Caco-2 (cell line): ENCODE measurements at regions not wholly inside any gene's neighbourhood (a gene's known extent, or its start where the extent isn't known, plus 50 kb on each side); places are given as distances from the start of the nearest gene placed in this dataset.

Source experiments
- BruUV-seq: library from RNA; stranded (reverse); fragments of 400-500 nt; replicated peaks from 2 replicates; lab custom pipeline; 2021; lab: Mats Ljungman, UMichigan
- CTCF ChIA-PET: fragments of 300-600 bp; sonication (Branson Sonifier 250); formaldehyde crosslinking; loops from one replicate; lab custom pipeline; 2022; ENCODE audit warnings: antibody characterized with exemption; lab: Charles Lee
- POLR2A ChIA-PET: fragments of 300-600 bp; sonication (Branson Sonifier 250); formaldehyde crosslinking; loops from one replicate; lab custom pipeline; 2022; ENCODE audit warnings: antibody characterized with exemption; lab: Charles Lee
- DNase-seq, 2 experiments: peaks; one replicate each; pipeline versions ENCODE4 v3.0.0 to v3.0.0-alpha.2; 2020 to 2022
- H3K27me3 ChIP-seq: replicated peaks from 2 replicates; pipeline ENCODE4 v1.6.0; 2011; ENCODE audit warnings: low read length; ENCODE audit not compliant: control insufficient read depth, insufficient read depth
- H3K36me3 ChIP-seq: 2 replicates; pipeline ENCODE4 v1.5.1; 2011; ENCODE audit warnings: low read length; ENCODE audit not compliant: control insufficient read depth, insufficient read depth
- H3K4me1 ChIP-seq: fragments of 250-450 bp; sonication (Bioruptor Pico); 2 replicates; pipeline ENCODE4 v1.5.1; 2020; ENCODE audit warnings: mild to moderate bottlenecking
- H3K4me3 ChIP-seq: 2 replicates; pipeline ENCODE4 v1.5.1; 2011; ENCODE audit warnings: low read depth, mild to moderate bottlenecking, control low read depth, low read length
- H3K9me3 ChIP-seq: fragments of 250-450 bp; sonication (Bioruptor Pico); 2 replicates; pipeline ENCODE4 v1.5.1; 2020; ENCODE audit warnings: mild to moderate bottlenecking, moderate library complexity
- H3K27ac Mint-ChIP-seq: one replicate; pipeline ENCODE4 v1.8.0; 2022; ENCODE audit warnings: mixed read lengths; ENCODE audit not compliant: unreplicated experiment
- H3K27me3 Mint-ChIP-seq: one replicate; pipeline ENCODE4 v1.8.0; 2022; ENCODE audit warnings: mixed read lengths; ENCODE audit not compliant: insufficient read depth, unreplicated experiment
- H3K36me3 Mint-ChIP-seq: one replicate; pipeline ENCODE4 v1.8.0; 2022; ENCODE audit warnings: mild to moderate bottlenecking, mixed read lengths; ENCODE audit not compliant: insufficient read depth, unreplicated experiment
- H3K4me1 Mint-ChIP-seq: one replicate; pipeline ENCODE4 v1.8.0; 2022; ENCODE audit warnings: low read depth, mixed read lengths; ENCODE audit not compliant: unreplicated experiment
- H3K4me3 Mint-ChIP-seq: one replicate; pipeline ENCODE4 v1.8.0; 2022; ENCODE audit warnings: mild to moderate bottlenecking, moderate library complexity, mixed read lengths; ENCODE audit not compliant: unreplicated experiment
- H3K9me3 Mint-ChIP-seq: one replicate; pipeline ENCODE4 v1.8.0; 2022; ENCODE audit warnings: mixed read lengths; ENCODE audit not compliant: unreplicated experiment
- CTCF ChIP-seq, 2 experiments: fragments of 200-600 bp in 1 of 2; IDR thresholded peaks; 1 replicate in 1 of 2; 2 replicates in 1 of 2; pipeline versions ENCODE4 v1.5.1 to v1.8.0; 2011 to 2022; ENCODE audit warnings: antibody characterized with exemption in 1 of 2, control low read depth in 1 of 2, inconsistent platforms in 1 of 2, low read depth in 1 of 2, low read length in 1 of 2, mild to moderate bottlenecking in 1 of 2, moderate library complexity in 1 of 2; ENCODE audit not compliant: insufficient read depth in 1 of 2, severe bottlenecking in 1 of 2, unreplicated experiment in 1 of 2
- intact Hi-C: fragments of 100-400 bp; cut with micrococcal nuclease; formaldehyde crosslinking; loops from one replicate; pipeline ENCODE4 v1.10.0; 2022; ENCODE audit not compliant: unreplicated experiment

- no peaks in the 10 kb centered on the region for H3K4me1 ChIP-seq
- intact Hi-C loops: no loop called here
- H3K4me1 Mint-ChIP-seq: no peaks in the 10 kb centered on the region
- no peaks in the 10 kb centered on the region for H3K27me3 ChIP-seq
- ChIA-PET CTCF (interaction anchor here (1.6 kb wide), 1 partner anchor 36 kb away, joined by 4 read pairs; no protein-coding TSS in a partner anchor), POLR2A (no interaction called here)
- peaks cover 5% of the 10 kb centered on the region for H3K27me3 Mint-ChIP-seq
- DNase-seq: no peak
- no peak for TF ChIP-seq CTCF (IDR thresholded peaks at IDR 0.05; ENCODE audit: insufficient read depth in 1 of 2, low read depth in 1 of 2, low read length in 1 of 2, severe bottlenecking in 1 of 2, unreplicated experiment in 1 of 2)
- H3K36me3 ChIP-seq: no peaks in the 10 kb centered on the region
- H3K9me3 Mint-ChIP-seq: no peaks in the 10 kb centered on the region
- H3K27ac Mint-ChIP-seq: no peak overlapping the region
- H3K9me3 ChIP-seq: no peaks in the 10 kb centered on the region
- BruUV-seq: no TSS peak
- H3K4me3 ChIP-seq: no peak overlapping the region
- no peaks in the 10 kb centered on the region for H3K36me3 Mint-ChIP-seq
- no peak overlapping the region for H3K4me3 Mint-ChIP-seq
These were observed 210.4 kb downstream of the AKAIN1 start for GRCh38 chr18:4986677-4987076.

DNA sequence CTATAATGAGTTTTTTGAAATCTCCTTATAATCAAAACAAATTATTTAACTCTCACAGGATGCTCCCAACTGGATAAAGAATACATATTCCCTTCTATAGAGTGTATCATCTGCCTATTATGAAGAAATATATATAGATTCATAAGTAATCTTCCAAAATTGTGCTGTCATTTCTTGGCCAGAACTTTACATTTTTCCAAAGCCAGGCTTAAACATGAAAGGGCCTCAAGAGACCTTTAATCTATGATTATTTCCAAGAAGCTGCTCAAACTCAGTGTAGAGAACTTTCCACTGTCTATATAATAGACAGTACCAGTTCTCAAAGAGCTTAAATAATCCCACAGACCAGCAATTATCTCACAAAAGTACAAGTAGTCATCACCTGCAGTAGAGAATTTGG is 211.0 kb downstream of the AKAIN1 start:
- ChIA-PET POLR2A (no interaction called here), CTCF (interaction anchor here (1.6 kb wide), 1 partner anchor 37 kb away, joined by 4 read pairs; no protein-coding TSS in a partner anchor)
- Mint-ChIP-seq H3K4me3 (no peak overlapping the region), H3K9me3 (no peaks in the 10 kb centered on the region), H3K4me1 (no peaks in the 10 kb centered on the region), H3K36me3 (no peaks in the 10 kb centered on the region), H3K27ac (no peak overlapping the region), H3K27me3 (peaks cover 8% of the 10 kb centered on the region)
- no peak overlapping the region for H3K4me3 ChIP-seq
- no peak for DNase-seq
- no peak for TF ChIP-seq CTCF (IDR thresholded peaks at IDR 0.05; ENCODE audit: insufficient read depth in 1 of 2, low read depth in 1 of 2, low read length in 1 of 2, severe bottlenecking in 1 of 2, unreplicated experiment in 1 of 2)
- no peaks in the 10 kb centered on the region for H3K9me3 ChIP-seq
- H3K27me3 ChIP-seq: no peaks in the 10 kb centered on the region
- no peaks in the 10 kb centered on the region for H3K4me1 ChIP-seq
- no peaks in the 10 kb centered on the region for H3K36me3 ChIP-seq
- intact Hi-C loops: no loop called here
- BruUV-seq: no TSS peak

DNA sequence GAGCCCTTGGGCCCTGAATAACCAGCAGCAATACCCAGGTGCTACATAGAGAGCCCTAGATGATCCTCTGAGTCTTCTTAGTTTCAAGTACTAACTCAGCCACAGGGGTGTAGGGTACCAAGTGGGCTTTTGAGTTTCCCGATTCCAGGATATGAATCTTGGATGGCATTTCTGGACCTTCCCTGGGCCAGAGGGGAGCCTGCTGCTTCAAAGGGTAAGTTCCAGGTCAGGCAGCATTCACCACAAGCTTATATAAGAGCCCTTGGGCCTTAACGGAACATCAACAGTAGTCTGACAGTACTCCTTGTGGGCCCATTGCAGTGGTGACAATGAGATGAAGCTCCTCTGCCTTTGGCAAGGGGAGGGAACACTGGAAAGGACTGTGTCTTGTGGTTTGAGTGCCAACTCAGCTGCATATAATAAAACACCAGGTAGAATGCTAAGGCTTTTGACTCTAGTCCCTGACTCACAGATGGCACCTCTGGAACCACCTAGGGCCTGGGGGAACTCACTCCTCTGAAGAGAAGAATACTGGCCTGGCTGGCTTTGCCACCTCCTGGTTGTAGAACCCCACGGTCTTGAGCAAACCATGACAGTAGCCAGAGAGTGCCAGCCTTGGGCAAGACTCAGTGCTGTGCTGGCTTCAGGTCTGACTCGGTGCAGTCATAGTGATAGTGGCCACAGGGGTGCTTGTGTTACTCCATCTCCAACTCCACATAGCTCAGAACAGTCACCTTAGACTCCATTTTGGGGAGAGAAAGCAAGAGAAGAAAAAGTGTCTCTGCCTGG is 235.7 kb downstream of the AKAIN1 start:
- H3K9me3 Mint-ChIP-seq: no peaks in the 10 kb centered on the region
- Histone ChIP-seq H3K9me3 (no peaks in the 10 kb centered on the region), H3K36me3 (no peaks in the 10 kb centered on the region), H3K4me1 (no peaks in the 10 kb centered on the region), H3K27me3 (no peaks in the 10 kb centered on the region), H3K4me3 (no peak overlapping the region)
- POLR2A ChIA-PET: no interaction called here
- no peaks in the 10 kb centered on the region for H3K27me3 Mint-ChIP-seq
- H3K36me3 Mint-ChIP-seq: no peaks in the 10 kb centered on the region
- no peak for DNase-seq
- H3K27ac Mint-ChIP-seq: no peak overlapping the region
- CTCF ChIA-PET: no interaction called here
- H3K4me1 Mint-ChIP-seq: no peaks in the 10 kb centered on the region
- BruUV-seq: no TSS peak
- intact Hi-C loops: no loop called here
- H3K4me3 Mint-ChIP-seq: no peak overlapping the region
- TF ChIP-seq CTCF (IDR thresholded peaks at IDR 0.05; ENCODE audit: insufficient read depth in 1 of 2, low read depth in 1 of 2, low read length in 1 of 2, severe bottlenecking in 1 of 2, unreplicated experiment in 1 of 2): no peak
